GM23338 (cell line): ENCODE measurements at regions not wholly inside any gene's neighbourhood (a gene's known extent, or its start where the extent isn't known, plus 50 kb on each side); places are given as distances from the start of the nearest gene placed in this dataset.

Experiments used
- ATAC-seq: fragments of 200-7000 bp; cut with Tn5 transposase; 3 replicates; pipeline ENCODE4 v1.9.1; 2020
- DNase-seq: peaks from one replicate; pipeline ENCODE4 v3.0.0-alpha.2; 2015; ENCODE audit warnings: low spot score
- H2AFZ ChIP-seq: fragments of 200-600 bp; sonication (generic); 2 replicates; pipeline ENCODE4 v1.8.0; 2016; ENCODE audit warnings: antibody characterized with exemption, mild to moderate bottlenecking, moderate library complexity
- H3F3A ChIP-seq: fragments of 200-600 bp; sonication (generic); replicated peaks from 2 replicates; pipeline ENCODE4 v1.8.0; 2017; ENCODE audit warnings: antibody characterized with exemption, mixed run types, low read depth
- H3K27ac ChIP-seq: fragments of 200-600 bp; sonication (generic); 2 replicates; pipeline ENCODE4 v1.6.1; 2016; ENCODE audit warnings: low read depth
- H3K27me3 ChIP-seq: fragments of 200-600 bp; sonication (generic); 2 replicates; pipeline ENCODE4 v1.8.0; 2016; ENCODE audit warnings: mild to moderate bottlenecking, mixed run types, moderate library complexity; ENCODE audit not compliant: insufficient read depth
- H3K36me3 ChIP-seq: fragments of 200-600 bp; sonication (generic); 2 replicates; pipeline ENCODE4 v1.8.0; 2016; ENCODE audit warnings: mild to moderate bottlenecking; ENCODE audit not compliant: insufficient read depth
- H3K4me1 ChIP-seq: fragments of 200-600 bp; sonication (generic); 2 replicates; pipeline ENCODE4 v1.8.0; 2016; ENCODE audit warnings: mild to moderate bottlenecking, moderate library complexity; ENCODE audit not compliant: insufficient read depth
- H3K4me2 ChIP-seq: fragments of 200-600 bp; sonication (generic); 2 replicates; pipeline ENCODE4 v1.7.1; 2017; ENCODE audit warnings: mixed run types
- H3K4me3 ChIP-seq: fragments of 200-600 bp; sonication (generic); 2 replicates; pipeline ENCODE4 v1.6.1; 2016; ENCODE audit warnings: mixed run types
- H3K79me2 ChIP-seq: fragments of 200-600 bp; sonication (generic); replicated peaks from 2 replicates; pipeline ENCODE4 v1.8.0; 2017; ENCODE audit warnings: mild to moderate bottlenecking; ENCODE audit not compliant: insufficient read depth
- H3K9me2 ChIP-seq: fragments of 200-600 bp; sonication (generic); 2 replicates; pipeline ENCODE4 v1.8.0; 2017; ENCODE audit not compliant: insufficient read depth
- H4K20me1 ChIP-seq: fragments of 200-600 bp; sonication (generic); replicated peaks from 2 replicates; pipeline ENCODE4 v1.8.0; 2017; ENCODE audit warnings: mild to moderate bottlenecking; ENCODE audit not compliant: insufficient read depth
- H3K27ac Mint-ChIP-seq: 2 replicates; pipeline ENCODE4 v1.8.0; 2020; ENCODE audit warnings: inconsistent platforms, mild to moderate bottlenecking, moderate library complexity, mixed read lengths
- H3K27me3 Mint-ChIP-seq: 3 replicates; pipeline ENCODE4 v1.8.0; 2022; ENCODE audit warnings: low read depth, mild to moderate bottlenecking, moderate library complexity, mixed read lengths, inconsistent platforms; ENCODE audit not compliant: insufficient read depth, poor library complexity
- H3K36me3 Mint-ChIP-seq: 3 replicates; pipeline ENCODE4 v1.8.0; 2021; ENCODE audit warnings: low read depth, mild to moderate bottlenecking, inconsistent platforms, moderate library complexity, mixed read lengths
- H3K4me1 Mint-ChIP-seq: 3 replicates; pipeline ENCODE4 v1.8.0; 2020; ENCODE audit warnings: mild to moderate bottlenecking, inconsistent platforms, mixed read lengths
- H3K4me3 Mint-ChIP-seq: 3 replicates; pipeline ENCODE4 v1.8.0; 2021; ENCODE audit warnings: moderate library complexity, mild to moderate bottlenecking, inconsistent platforms, mixed read lengths
- H3K9me3 Mint-ChIP-seq: 3 replicates; pipeline ENCODE4 v1.8.0; 2020; ENCODE audit warnings: moderate library complexity, mild to moderate bottlenecking, inconsistent platforms, mixed read lengths
- CTCF ChIP-seq, 2 experiments: fragments of 200-600 bp in 1 of 2; sonication (generic) in 1 of 2; conservative IDR thresholded peaks; 2 replicates each; pipeline versions ENCODE4 v1.5.1 to v1.6.1; 2016 to 2017; ENCODE audit warnings: antibody characterized with exemption in 2 of 2, low read depth in 2 of 2, mild to moderate bottlenecking in 2 of 2, moderate library complexity in 1 of 2
- ETS1 ChIP-seq: IDR thresholded peaks from 2 replicates; pipeline ENCODE4 v1.6.1; 2016; ENCODE audit warnings: antibody characterized with exemption
- EZH2 ChIP-seq: fragments of 200-600 bp; sonication (generic); IDR thresholded peaks from one replicate; pipeline ENCODE4 v1.8.0; 2017; ENCODE audit warnings: antibody characterized with exemption, mild to moderate bottlenecking, low read depth; ENCODE audit not compliant: unreplicated experiment
- EZH2phosphoT487 ChIP-seq: fragments of 200-600 bp; sonication (generic); IDR thresholded peaks from one replicate; pipeline ENCODE4 v1.8.1; 2018; ENCODE audit warnings: antibody characterized with exemption; ENCODE audit not compliant: unreplicated experiment
- NANOG ChIP-seq: IDR thresholded peaks from 2 replicates; pipeline ENCODE4 v1.6.1; 2016; ENCODE audit warnings: antibody characterized with exemption, borderline replicate concordance
- POLR2AphosphoS5 ChIP-seq: IDR thresholded peaks from 2 replicates; pipeline ENCODE4 v1.6.1; 2016; ENCODE audit warnings: antibody characterized with exemption, low read depth
- REST ChIP-seq: IDR thresholded peaks from one replicate; pipeline ENCODE4 v1.6.1; 2018; ENCODE audit warnings: antibody characterized with exemption; ENCODE audit not compliant: unreplicated experiment
- ZNF331 ChIP-seq: fragments of 250-450 bp; sonication (Bioruptor Pico); IDR thresholded peaks from 2 replicates; pipeline ENCODE4 v1.5.0; 2020; ENCODE audit warnings: low read depth, mild to moderate bottlenecking, moderate library complexity

- H3F3A ChIP-seq, result no peaks in the 10 kb centered on the region
- H3K79me2 ChIP-seq, result no peaks in the 10 kb centered on the region
- H3K4me3 Mint-ChIP-seq, result no peak overlapping the region
- no peaks in the 10 kb centered on the region for H3K36me3 ChIP-seq
- no peaks in the 10 kb centered on the region for H3K27me3 Mint-ChIP-seq
- H2AFZ ChIP-seq, result no peak overlapping the region
- H3K4me2 ChIP-seq, result no peak overlapping the region
- H3K9me2 ChIP-seq, result no peaks in the 10 kb centered on the region; the same call in 1 of the 2 replicates
- H3K4me1 Mint-ChIP-seq, result peaks cover 4% of the 10 kb centered on the region; the same call in 2 of the 3 replicates
- no peaks in the 10 kb centered on the region for H4K20me1 ChIP-seq
- no peaks in the 10 kb centered on the region for H3K4me1 ChIP-seq
- H3K27ac Mint-ChIP-seq, result no peak overlapping the region; the same call in 1 of the 2 replicates
- DNase-seq (no peak), ATAC-seq (no peak)
- no peak overlapping the region for H3K27ac ChIP-seq
- no peaks in the 10 kb centered on the region for H3K36me3 Mint-ChIP-seq
- TF ChIP-seq EZH2phosphoT487 (no peak), NANOG (no peak)
- H3K9me3 Mint-ChIP-seq, result no peaks in the 10 kb centered on the region
- no peak overlapping the region for H3K4me3 ChIP-seq
- no peaks in the 10 kb centered on the region for H3K27me3 ChIP-seq
Measured at GRCh38 chr21:18547347-18547746, 143.8 kb upstream of the TMPRSS15 start.

GRCh38 chr21:18548249-18548648 is 144.7 kb upstream of the TMPRSS15 start:
- Histone ChIP-seq H3K36me3 (no peaks in the 10 kb centered on the region), H3K27ac (no peak overlapping the region), H3K79me2 (no peaks in the 10 kb centered on the region), H3K4me1 (no peaks in the 10 kb centered on the region), H3K27me3 (no peaks in the 10 kb centered on the region), H3F3A (no peaks in the 10 kb centered on the region), H3K9me2 (no peaks in the 10 kb centered on the region; the same call in 1 of the 2 replicates), H3K4me2 (no peak overlapping the region), H2AFZ (no peak overlapping the region), H4K20me1 (no peaks in the 10 kb centered on the region), H3K4me3 (no peak overlapping the region)
- Mint-ChIP-seq H3K36me3 (no peaks in the 10 kb centered on the region), H3K4me1 (peaks cover 4% of the 10 kb centered on the region; the same call in 2 of the 3 replicates), H3K9me3 (no peaks in the 10 kb centered on the region), H3K4me3 (no peak overlapping the region), H3K27ac (no peak overlapping the region), H3K27me3 (no peaks in the 10 kb centered on the region)
- TF ChIP-seq REST (no peak), POLR2AphosphoS5 (no peak), ZNF331 (CRISPR knock-in tag) (no peak), ETS1 (no peak), EZH2 (no peak), CTCF (conservative IDR thresholded peaks at IDR 0.05; ENCODE audit: low read depth in 2 of 2) (no peak)
- ATAC-seq (no peak), DNase-seq (no peak)
